Panc1 (cell line): ENCODE measurements at regions not wholly inside any gene's neighbourhood (a gene's known extent, or its start where the extent isn't known, plus 50 kb on each side); places are given as distances from the start of the nearest gene placed in this dataset.

Source experiments
- ATAC-seq: fragments of 200-7000 bp; cut with Tn5 transposase; 2 replicates; pipeline ENCODE4 v1.9.1; 2020; ENCODE audit warnings: mild to moderate bottlenecking, moderate library complexity
- BruUV-seq: library from RNA; stranded (reverse); fragments of 400-500 nt; replicated peaks from 2 replicates; lab custom pipeline; 2021; lab: Mats Ljungman, UMichigan
- CTCF ChIA-PET: fragments of 300-600 bp; sonication (Branson Sonifier 250); formaldehyde crosslinking; loops from one replicate; lab custom pipeline; 2022; ENCODE audit warnings: antibody characterized with exemption; lab: Charles Lee
- POLR2A ChIA-PET: fragments of 300-600 bp; sonication (Branson Sonifier 250); formaldehyde crosslinking; loops from one replicate; lab custom pipeline; 2022; ENCODE audit warnings: antibody characterized with exemption; lab: Charles Lee
- DNase-seq: peaks from one replicate; pipeline ENCODE4 v3.0.0-alpha.2; 2010; ENCODE audit warnings: low read depth, low spot score
- H3K27ac ChIP-seq: 2 replicates; pipeline ENCODE4 v1.5.1; 2011; ENCODE audit warnings: mild to moderate bottlenecking, low read length, inconsistent platforms
- H3K27me3 ChIP-seq: fragments of 200-500 bp; sonication (Bioruptor generic); 2 replicates; pipeline ENCODE4 v1.6.0; 2014; ENCODE audit warnings: low read length, inconsistent platforms; ENCODE audit not compliant: control insufficient read depth, insufficient read depth
- H3K36me3 ChIP-seq: fragments of 200-500 bp; sonication (Bioruptor generic); 2 replicates; pipeline ENCODE4 v1.5.1; 2014; ENCODE audit warnings: inconsistent platforms, mild to moderate bottlenecking, low read length, moderate library complexity; ENCODE audit not compliant: control insufficient read depth, insufficient read depth
- H3K4me1 ChIP-seq: 2 replicates; pipeline ENCODE4 v1.5.1; 2011; ENCODE audit warnings: inconsistent platforms, mild to moderate bottlenecking, low read length, moderate library complexity; ENCODE audit not compliant: control insufficient read depth, insufficient read depth
- H3K4me3 ChIP-seq, 2 experiments: 2 replicates each; pipeline ENCODE4 v1.5.1; 2011 to 2012; ENCODE audit warnings: low read depth in 2 of 2, low read length in 2 of 2, mild to moderate bottlenecking in 2 of 2, inconsistent platforms in 1 of 2, moderate library complexity in 1 of 2
- H3K9me3 ChIP-seq: fragments of 200-500 bp; sonication (Bioruptor generic); 2 replicates; pipeline ENCODE4 v1.5.1; 2014; ENCODE audit warnings: low read depth, mild to moderate bottlenecking, inconsistent platforms, low read length, moderate library complexity; ENCODE audit not compliant: control insufficient read depth, insufficient read depth
- POLR2AphosphoS5 ChIP-seq: IDR thresholded peaks from 2 replicates; pipeline ENCODE4 v1.6.1; 2012; ENCODE audit warnings: mild to moderate bottlenecking, low read depth, low read length, moderate library complexity
- REST ChIP-seq, 2 experiments: IDR thresholded peaks; 2 replicates each; pipeline ENCODE4 v1.6.1; 2011 to 2012; ENCODE audit warnings: low read depth in 2 of 2, control low read depth in 1 of 2, low read length in 1 of 2, mild to moderate bottlenecking in 1 of 2, moderate library complexity in 1 of 2; ENCODE audit not compliant: insufficient read depth in 1 of 2
- SIN3A ChIP-seq: IDR thresholded peaks from 2 replicates; pipeline ENCODE4 v1.6.1; 2012; ENCODE audit warnings: low read depth, mild to moderate bottlenecking, low read length, moderate library complexity, borderline replicate concordance; ENCODE audit not compliant: insufficient read depth
- TCF7L2 ChIP-seq: IDR thresholded peaks from 2 replicates; pipeline ENCODE4 v1.6.1; 2011; ENCODE audit warnings: mild to moderate bottlenecking, low read depth, low read length, inconsistent platforms
- in situ Hi-C: cut with HindIII; loops from 2 replicates; pipeline ENCODE4 v1.10.0; 2016; ENCODE audit warnings: low sequenced_read_pairs, low pct_unique_long_range_greater_than_20kb
- intact Hi-C: fragments of 100-400 bp; cut with micrococcal nuclease; formaldehyde crosslinking; loops from one replicate; pipeline ENCODE4 v1.10.0; 2022; ENCODE audit not compliant: unreplicated experiment
- TF ChIP-seq, protein P1 (sequence below): fragments of 450-650 bp; IDR thresholded peaks from 2 replicates; pipeline ENCODE4 v1.5.1; 2017; ENCODE audit warnings: mild to moderate bottlenecking

DNA sequence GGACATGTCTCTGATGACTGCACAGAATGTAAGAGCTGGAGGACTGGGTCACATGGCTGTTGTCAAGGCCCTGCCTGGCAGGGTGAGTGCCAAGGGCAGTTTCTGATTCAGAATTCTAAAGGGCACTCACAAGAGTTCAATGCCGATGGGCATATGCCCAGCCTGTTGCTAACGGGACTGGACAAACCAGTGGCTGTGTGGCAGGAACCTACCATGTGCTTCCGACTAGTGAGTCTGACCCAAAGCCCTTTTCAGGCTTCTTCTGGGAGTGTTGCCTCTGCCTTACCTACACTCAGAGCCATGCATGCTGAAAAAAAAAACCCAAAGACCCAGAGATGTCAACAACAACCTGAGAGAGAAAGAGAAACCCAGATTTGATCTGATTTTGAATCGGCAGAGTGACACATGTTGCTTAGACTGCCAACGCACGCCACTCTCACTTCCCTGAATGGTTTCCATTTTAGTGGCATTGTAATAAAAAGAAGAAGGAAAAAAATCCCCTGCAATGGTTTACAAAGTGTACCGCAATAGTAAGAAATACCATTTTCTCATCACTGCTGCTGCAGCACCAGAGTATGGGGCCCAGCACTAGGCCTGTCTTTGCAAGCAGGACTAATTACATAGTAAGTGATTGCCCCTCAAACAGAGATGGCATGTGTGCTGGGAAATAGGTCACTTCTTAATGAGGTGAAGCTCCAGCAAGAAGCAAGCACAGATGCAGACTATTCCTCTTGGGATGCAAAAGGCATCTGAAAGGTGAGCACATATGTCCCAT lies 194.3 kb downstream of the PALM2AKAP2 start:
- no peak for ATAC-seq
- no peak overlapping the region for H3K27ac ChIP-seq
- BruUV-seq, result no TSS peak
- no peaks in the 10 kb centered on the region for H3K4me1 ChIP-seq
- no peak overlapping the region for H3K4me3 ChIP-seq
- in situ Hi-C loops (no loop called here), intact Hi-C loops (no loop called here)
- H3K36me3 ChIP-seq, result no peaks in the 10 kb centered on the region; the same call in 1 of the 2 replicates
- no peaks in the 10 kb centered on the region for H3K9me3 ChIP-seq
- no peaks in the 10 kb centered on the region for H3K27me3 ChIP-seq
- TF ChIP-seq SIN3A, result no peak
- TF ChIP-seq, protein P1, sequence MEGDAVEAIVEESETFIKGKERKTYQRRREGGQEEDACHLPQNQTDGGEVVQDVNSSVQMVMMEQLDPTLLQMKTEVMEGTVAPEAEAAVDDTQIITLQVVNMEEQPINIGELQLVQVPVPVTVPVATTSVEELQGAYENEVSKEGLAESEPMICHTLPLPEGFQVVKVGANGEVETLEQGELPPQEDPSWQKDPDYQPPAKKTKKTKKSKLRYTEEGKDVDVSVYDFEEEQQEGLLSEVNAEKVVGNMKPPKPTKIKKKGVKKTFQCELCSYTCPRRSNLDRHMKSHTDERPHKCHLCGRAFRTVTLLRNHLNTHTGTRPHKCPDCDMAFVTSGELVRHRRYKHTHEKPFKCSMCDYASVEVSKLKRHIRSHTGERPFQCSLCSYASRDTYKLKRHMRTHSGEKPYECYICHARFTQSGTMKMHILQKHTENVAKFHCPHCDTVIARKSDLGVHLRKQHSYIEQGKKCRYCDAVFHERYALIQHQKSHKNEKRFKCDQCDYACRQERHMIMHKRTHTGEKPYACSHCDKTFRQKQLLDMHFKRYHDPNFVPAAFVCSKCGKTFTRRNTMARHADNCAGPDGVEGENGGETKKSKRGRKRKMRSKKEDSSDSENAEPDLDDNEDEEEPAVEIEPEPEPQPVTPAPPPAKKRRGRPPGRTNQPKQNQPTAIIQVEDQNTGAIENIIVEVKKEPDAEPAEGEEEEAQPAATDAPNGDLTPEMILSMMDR, result no peak
- no peak for TF ChIP-seq REST (IDR thresholded peaks at IDR 0.05; ENCODE audit: insufficient read depth in 1 of 2, low read depth in 2 of 2, low read length in 1 of 2)
- no peak for TF ChIP-seq TCF7L2
- TF ChIP-seq POLR2AphosphoS5, result no peak
- ChIA-PET POLR2A (no interaction called here), CTCF (no interaction called here)
- no peak for DNase-seq

DNA sequence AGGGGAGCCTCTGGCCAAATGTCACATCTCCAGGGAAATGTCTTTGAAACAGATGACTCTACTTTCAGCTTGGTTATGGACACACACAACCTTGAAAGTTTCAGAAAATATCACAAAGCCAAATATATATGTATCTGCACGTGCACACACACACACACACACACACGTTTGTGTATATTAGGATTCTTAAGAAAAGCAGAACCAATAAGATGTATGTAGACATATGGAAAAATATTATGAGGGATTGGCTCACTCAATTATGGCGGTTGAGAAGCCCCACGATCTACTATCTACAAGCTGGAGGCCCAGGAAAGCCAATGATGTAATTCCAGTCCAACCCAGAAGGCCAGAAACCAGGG lies 194.9 kb downstream of the PALM2AKAP2 start:
- Histone ChIP-seq H3K9me3 (no peaks in the 10 kb centered on the region), H3K4me3 (no peak overlapping the region), H3K27ac (no peak overlapping the region), H3K27me3 (no peaks in the 10 kb centered on the region), H3K36me3 (no peaks in the 10 kb centered on the region; the same call in 1 of the 2 replicates), H3K4me1 (no peaks in the 10 kb centered on the region)
- ChIA-PET CTCF (no interaction called here), POLR2A (no interaction called here)
- intact Hi-C loops (no loop called here), in situ Hi-C loops (no loop called here)
- no TSS peak for BruUV-seq
- ATAC-seq, result no peak
- TF ChIP-seq TCF7L2, result no peak
- TF ChIP-seq, protein P1, result no peak
- no peak for TF ChIP-seq SIN3A
- TF ChIP-seq REST (IDR thresholded peaks at IDR 0.05; ENCODE audit: insufficient read depth in 1 of 2, low read depth in 2 of 2, low read length in 1 of 2), result no peak
- no peak for TF ChIP-seq POLR2AphosphoS5
- DNase-seq, result no peak
